NCI-H510A (cell line): ENCODE measurements at regions not wholly inside any gene's neighbourhood (a gene's known extent, or its start where the extent isn't known, plus 50 kb on each side); places are given as distances from the start of the nearest gene placed in this dataset.

Experiments
- DNase-seq: peaks from one replicate; lab custom pipeline; 2025; lab: John Stamatoyannopoulos, UW

DNA sequence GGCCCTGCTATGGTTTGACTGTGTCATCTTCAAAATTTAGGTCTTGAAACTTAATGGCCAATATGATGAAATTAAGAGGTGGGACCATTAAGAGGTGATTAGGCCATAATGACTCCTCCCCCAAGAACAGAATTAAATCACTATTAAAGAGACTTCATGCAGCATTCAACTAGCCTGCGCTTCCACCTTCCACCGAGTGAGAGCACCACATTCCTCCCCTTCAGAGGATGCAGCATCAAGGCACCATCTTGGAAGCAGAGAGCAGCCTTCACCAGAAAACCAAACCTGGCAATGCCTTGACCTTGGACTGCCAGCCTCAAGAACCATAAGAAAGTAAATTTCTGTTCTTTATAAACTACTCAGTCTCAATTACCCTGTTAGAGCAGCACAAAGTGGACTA, 371.1 kb upstream of the NFE2L3 start:
- no peak for DNase-seq

DNA sequence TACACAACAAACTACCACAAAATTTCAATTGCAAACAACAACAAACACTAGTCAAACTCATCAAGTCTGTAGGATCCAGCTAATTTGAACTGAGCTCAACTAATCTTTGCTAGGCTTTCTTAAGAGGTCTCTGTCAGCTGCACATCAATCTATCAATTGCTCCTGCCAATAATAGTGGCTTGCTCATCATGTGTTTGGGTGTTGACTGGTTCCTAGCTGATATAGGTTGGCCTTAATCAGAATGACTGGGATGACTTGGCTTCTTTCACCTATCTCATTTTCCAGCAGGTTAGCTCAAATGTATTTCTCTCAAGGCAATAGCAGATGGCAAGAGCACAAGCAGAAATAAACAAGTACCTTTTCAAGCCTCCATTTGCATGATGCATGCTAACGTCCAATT, 370.3 kb upstream of the NFE2L3 start:
- DNase-seq: no peak

DNA sequence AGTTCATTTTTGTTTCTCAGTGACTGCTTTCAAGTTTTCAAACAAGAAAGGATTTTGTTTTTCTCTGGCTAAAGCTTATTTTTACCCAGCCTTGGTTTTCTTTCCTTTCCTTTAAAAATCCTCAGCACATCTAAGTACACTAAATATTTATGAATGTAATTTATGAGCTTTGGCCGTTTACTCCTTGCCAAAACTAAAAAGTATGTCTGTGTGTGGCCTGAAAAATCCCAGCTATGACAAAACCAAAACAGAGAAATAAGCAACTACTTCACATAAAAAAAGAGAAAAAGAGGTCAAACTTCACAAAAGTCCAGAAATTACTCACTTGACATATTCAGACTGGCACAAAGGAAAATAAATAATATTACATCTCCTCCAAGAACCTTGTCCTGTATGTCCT, 365.1 kb upstream of the NFE2L3 start:
- DNase-seq: no peak

DNA sequence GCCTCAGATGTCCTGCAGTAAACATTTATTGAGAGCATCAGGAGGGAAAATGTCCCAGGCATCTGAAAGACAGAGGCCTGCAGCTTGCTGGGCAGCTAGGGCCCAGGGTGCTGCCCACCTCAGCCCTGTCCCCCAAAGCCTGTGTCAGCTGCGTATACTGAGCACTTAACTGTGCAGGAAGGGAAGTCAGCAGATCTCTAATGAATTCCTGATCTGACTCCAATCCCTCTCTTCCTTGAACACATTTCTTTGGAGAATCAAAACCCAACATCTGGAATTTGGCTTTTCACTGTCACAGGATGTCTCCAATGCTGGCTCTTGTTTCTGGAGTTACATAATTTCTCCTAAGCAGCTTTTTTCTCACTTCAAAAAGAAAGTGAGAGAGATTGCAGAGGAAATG, 364.7 kb upstream of the NFE2L3 start:
- DNase-seq: no peak

DNA sequence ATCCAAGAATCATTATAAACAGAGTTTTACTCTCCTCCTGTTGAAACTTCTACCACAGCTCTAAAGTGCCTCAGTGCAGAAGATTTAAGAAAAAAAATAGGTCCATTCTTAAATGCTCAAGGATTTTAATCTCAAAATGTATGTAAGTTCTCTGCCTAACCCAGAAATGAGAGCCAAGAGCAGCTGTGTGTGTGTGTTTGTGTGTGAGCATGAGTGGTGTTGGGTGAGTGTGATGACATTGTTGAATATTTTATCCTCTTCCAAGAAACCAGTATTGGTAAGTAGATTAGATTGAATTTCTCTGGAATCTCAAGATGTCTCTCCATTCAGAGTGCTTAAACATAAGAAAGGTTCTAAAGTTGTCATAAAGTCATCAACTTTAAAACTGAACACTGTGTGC, 363.6 kb upstream of the NFE2L3 start:
- no peak for DNase-seq

DNA sequence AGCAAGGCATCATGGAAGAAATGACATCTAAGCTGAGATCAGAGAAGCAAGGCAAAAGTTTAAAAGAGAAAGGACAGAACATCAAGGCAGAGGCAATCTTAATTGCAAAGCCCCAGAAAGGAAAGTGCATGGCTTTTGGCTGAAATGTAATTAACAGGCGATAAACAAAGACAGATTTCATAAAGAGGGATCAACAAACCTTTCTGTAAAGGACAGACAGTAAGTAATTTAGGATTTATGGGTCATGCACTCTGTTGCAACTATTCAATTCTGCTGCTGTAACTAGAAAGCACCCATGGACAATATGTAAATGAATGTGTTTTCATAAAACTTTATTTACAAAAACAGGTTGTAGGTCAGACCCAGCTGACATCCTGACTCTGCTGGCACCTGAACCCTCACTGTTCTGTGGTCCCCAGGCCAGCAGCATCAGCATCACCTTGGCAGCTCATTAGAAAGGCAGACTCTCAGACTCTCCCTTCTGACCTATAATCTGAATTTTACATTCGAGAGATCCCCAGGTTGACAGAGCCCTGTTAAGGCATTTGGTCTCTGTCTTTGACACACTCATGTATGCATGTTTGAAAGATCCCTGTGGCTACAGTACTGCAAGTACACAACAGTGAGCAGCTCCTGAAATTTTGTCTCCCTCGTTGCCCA, 362.9 kb upstream of the NFE2L3 start:
- DNase-seq: no peak

DNA sequence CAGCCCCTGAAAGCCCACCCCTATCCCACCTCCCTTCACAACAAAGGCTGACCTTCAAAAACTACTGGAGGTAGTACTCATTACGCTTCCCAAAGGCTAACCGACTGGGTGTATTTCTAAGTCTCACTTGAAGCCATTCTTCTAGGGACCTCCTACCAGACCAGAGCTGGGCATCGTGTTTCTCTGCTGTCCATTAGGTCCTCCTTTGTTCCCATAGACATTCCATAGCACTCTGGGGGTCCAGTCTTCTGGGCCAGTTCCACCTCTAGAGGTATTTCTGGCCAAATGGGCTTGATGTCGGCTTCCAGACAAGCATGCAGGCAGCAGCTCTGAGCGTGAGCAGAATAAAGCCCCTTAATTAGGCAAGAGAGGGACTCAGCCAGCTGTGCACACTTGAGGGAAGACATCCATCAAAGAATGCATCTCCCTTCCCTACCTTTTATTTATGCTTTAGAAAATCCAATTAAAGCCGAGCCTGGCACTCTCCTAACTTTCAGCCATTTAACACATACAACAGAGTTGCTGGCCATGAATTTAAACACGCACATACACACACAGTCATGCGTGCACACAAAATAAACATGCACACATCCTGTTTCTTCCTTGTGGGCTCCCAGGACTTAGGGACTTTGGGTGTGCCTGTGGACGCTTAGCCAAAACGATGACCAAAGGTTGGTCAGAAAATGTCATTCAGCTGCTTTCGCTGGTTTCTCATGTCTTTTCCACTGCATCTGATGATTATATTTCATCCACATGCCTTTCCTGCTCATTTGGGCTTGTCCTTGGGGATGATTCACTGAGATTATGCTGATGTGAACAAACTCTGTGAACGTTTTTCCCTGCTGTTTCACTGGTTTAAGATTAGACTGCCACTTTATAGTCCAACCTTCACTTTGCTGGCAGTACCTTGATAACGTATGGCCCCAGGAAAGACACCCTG, 362.0 kb upstream of the NFE2L3 start:
- no peak for DNase-seq

DNA sequence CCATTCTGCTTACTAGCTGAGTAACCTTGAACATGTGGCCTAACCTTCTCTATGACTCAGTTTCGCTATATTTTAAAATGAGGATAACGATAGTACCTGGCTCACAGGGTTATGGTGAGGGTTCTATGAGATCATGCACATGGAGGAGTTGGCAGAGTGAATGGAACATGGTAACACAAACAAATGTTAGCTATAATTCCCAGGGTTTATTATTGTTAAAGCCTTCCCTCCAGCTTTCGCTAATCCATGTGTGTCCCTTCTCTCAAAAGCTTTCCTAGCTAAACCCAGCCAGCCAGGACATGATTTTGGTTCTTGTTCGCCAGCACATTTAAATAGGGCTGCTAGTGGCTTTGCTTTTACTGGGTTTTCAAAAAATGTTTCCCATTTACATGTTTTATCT, 361.0 kb upstream of the NFE2L3 start:
- no peak for DNase-seq

DNA sequence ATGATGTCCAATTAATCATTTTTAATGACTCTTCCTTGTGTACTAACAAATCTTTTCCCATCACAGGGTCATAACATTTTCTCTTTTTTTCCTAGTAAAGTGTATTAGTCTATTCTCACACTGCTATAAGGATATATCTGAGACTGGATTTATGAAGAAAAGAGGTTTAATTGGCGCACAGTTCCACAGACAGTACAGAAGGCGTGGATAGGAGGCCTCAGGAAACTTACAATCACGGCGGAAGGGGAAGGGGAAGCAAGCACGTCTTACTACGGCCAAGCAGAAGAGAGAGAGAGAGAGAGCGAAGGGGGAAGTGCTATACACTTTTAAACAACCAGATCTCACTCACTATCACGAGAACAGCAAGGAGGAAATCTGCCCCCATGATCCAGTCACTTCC, 359.4 kb upstream of the NFE2L3 start:
- DNase-seq: no peak

DNA sequence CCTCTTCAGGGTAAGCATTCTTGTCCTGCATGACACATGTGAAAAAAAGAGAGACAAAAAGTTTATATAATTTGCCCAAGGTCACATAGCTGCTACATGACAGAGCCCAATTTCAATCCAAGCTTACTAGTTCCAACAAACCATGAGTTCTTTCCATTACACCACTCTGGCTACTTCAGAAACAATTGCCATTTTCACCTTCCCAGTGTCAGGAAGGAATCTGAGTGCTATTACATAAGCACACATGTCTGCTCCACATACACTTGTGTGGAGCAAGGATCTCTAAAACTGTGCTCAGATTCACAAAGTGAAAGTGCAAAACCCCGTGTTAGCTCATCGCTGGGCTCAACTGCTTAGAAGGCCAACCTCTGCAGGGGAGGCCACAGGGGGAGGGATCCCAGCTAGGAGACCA, 356.2 kb upstream of the NFE2L3 start:
- DNase-seq: no peak

DNA sequence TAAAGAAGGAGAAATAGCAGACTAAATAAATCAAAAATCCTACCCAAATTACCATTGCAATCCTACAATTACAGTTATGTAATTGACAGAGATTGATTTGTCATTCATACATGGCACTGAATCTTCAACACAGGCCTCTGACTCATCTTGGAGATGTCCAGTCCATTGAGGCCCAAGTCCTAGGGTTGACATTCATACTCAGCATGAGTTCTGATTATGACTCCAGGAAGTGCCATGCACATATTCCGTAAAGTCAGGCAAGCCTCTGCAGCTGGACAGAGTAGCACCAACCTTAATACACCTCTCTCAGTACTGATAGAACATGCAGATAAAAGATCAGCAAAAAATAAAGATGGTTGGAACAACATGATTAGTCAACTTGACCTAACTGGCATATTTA, 353.7 kb upstream of the NFE2L3 start:
- no peak for DNase-seq

DNA sequence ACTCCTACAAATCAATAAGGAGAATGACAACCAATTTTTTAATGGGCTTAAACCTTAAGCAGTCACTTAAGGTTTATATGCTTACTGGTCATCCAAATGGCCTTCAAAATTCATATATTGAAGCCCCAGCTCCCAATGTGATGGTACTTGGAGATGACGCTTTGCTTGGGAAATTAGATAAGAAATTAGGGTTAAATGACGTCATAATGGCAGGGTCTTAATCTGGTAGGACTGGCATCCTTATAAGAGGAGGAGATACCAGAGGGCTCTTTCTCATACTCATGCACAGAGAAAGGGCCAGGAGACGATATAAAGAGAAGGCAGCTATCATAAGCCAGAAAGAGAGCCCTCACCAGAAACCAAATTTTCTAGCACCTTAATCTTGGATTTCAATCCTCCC, 350.8 kb upstream of the NFE2L3 start:
- DNase-seq: no peak

DNA sequence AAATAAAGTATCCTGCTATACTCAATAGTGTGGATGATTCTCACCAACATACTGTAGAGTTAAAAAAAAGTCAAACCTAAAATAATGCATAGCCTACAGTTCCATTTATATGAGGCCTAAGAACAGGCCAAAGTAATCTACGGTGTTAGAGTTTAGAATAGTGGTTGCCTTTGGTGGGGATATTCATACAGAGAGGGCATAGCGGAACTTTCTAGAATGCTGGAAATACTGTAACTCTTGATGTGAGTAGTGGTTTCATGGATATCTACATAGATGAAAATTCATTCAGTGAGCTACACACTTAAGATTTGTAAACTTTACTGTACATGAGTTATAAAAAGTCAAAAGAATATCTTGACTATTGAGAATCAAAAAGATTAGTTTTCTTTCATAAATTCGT, 349.9 kb upstream of the NFE2L3 start:
- no peak for DNase-seq

DNA sequence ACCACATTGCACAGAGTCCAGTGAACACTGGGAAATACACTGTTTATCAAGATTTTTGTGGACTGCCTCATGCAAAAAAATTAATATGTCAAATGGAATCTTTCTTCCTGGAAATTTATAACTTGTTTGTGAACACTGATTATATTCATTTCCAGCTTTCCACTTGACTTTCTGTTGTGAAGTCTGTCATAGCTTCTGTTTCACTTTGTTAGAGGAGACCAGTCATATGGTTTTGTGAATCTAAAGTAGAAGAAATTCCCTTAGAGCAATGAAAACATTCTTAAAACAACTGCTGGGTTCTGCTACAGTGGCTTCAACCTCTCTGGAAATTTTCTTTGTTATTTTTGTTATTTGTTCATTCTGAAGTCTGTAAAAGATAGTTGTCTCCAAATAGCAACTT, 349.5 kb upstream of the NFE2L3 start:
- DNase-seq: no peak

DNA sequence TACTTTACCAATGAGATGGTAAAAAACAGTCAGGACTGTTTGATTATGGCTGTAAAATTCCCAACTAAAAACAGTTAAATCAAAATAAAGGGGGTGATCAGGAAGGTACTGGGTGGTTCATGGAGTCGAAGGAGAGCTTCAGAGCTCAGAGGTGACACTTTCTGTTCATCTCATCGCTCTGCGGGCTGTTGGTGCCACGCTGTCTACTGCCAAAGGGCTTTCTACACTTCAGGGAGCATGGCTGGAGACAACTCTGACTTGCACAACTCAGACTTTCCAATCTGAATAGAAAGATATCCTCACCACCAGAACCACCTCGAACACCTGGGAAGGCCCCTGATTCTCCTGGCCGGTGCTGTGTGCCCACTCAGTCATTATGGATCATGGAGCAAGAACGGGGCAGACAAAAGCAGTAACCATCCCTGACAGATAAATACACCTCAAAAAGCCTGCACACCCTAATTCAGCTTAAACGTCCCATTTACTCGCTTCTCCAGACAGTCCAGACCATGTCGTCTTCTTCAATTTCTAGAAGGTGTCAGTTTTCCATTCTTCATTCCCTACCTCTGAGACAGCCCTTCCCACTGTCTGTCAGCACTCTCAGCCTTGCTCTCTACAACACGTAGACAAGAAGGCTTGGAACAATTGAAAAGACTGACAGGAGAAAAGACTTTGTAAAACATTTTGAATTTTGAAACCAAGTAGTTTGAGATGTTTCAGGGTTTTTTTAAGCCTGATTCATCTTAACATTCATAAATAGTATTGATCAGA, 348.7 kb upstream of the NFE2L3 start:
- no peak for DNase-seq

DNA sequence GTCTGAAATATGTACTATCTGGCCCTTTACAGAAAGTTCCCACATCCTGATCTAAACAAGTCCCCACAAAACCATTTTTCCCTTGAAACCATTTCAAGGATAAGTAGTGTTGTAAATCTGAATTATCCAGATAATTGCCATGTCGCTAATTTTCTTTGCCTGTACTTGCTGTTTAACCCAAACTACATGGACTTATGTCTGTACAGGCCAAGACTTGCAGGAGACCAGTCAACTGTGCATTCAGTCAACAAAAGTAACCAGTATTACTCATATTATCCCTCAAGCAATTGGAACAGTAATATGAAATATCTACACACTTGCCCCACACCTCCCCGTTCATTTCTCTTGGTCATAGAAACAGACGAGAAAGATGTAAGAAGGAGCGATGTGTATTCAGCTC, 347.8 kb upstream of the NFE2L3 start:
- no peak for DNase-seq

DNA sequence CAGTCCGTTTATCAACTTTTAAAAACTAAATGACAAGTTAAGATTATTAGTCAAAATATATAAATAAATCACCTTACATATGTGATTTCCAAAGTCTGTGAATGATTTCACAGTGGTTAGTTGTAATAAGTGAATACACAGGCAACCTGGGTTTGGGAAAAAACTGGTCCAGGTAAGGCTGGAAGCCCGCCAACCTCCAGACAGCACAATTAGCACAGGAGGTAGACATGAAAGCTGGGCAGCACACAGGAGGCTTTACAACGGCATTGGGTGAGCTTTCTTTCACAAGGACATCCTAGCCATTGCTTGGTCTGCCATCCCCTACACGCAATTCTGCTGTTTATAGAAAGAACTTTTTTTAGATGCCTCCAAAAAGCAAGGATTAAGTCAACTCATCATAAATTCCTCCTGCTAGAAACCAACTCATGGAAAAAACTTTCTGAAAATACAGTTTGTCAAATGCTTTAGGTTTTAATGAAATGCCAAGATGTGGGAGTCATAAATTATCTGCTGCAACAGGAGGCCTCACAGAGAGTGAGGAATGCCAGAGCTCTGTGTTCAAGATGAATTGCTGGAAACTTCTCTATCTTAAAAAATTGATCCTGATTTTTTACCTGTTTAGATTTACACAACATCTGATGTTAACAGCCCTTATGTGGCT, 346.8 kb upstream of the NFE2L3 start:
- no peak for DNase-seq

DNA sequence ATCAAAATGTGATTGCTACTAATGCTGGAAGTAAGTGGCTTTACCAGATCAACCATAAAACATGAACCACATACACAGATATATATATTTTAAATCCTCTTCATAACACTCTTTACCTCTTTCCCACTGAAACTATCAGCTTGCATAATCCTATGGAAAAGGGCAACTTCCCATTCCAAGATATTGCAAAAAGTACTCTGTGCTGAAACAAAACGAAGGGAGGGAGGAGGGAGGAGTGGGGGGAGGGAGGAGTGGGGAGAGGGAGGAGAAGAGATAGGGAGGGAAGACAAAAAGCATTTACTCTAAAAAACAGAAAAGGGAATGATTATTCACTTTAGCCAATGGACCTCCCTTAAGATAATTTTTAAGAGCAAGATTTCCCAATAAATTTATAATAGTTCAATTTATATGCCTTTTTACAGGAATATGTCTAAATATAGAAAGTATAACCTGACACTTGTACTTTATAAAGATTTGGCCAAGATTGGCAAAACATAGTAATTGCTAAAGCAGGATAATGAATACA, 344.8 kb upstream of the NFE2L3 start:
- DNase-seq: no peak

DNA sequence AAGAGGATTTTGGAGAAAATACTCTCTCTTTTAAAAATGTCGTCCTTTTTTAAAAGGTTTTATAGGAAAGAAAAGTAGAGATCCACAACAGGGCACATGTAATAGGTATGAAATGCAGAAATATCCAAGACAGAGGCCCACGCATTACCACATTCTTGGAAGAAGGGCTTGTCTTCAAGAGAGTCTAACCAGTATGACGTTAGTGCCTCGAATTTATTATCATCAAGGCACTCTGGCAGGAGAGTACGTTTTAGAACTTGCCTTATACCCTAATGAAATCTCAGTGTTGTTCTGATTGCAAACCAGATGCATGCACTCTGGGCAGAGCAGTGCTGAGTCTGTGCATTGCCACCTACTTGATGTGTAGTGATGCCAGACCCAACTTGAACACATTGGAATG, 342.6 kb upstream of the NFE2L3 start:
- DNase-seq: no peak

DNA sequence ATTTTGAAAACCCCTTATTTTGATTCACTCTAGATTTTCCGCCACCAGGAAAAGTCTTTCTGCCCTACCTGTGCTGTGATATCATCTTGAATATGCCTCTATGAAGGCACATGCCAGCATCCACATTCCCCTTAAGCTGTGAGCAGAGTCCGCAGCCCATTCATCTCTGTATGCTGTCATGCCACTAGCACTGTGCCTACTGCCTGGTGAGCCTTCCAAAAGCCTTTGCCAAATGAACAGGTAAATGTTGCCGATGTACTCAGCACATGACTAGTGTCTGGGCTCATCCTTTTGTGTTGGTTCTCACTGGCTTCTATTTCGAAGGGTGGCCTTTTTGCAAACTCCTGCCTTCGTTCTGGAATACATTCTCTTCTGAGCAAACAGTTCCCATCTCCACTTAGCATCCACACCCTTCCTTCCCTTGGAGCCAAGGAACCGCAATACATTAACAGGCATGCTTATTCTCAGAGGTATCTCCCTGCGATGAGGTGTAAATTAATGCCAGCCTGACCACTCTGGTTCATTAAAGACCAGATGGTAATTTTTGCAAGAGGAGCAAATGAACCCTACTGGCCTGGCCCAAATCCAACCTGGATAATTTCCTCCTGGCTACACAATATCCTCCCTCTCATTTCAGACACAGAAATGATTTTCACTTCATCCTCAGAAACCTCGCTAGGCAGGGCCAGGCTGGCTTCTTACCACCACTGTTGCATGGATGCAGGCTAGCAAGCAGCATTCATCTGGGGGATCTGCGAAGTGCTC, 339.7 kb upstream of the NFE2L3 start:
- no peak for DNase-seq

DNA sequence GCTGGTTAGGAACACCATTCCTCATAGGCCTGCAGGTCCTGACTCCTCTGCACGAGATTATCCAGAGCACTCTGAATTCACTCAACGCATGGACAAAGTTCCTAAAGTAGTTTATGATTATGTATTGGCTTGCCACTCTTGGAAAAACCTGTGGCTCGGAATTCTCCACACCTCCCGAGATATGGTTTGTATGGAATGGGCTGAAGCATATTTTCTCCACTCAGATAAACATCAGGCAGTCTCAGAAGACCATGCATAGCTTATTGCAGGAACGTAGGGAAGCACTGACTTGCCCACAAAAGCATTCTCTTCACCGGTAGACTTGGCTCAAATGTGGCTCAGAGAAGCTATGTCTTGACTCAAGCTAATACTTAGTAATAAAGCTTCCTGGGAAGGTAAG, 338.6 kb upstream of the NFE2L3 start:
- no peak for DNase-seq
